ENCODE measurements at regions not wholly inside any gene's neighbourhood (a gene's known extent, or its start where the extent isn't known, plus 50 kb on each side); places are given as distances from the start of the nearest gene placed in this dataset.

- no peak for TF ChIP-seq EZH2 (IDR thresholded peaks at IDR 0.05; ENCODE audit: borderline replicate concordance, low read depth, low read length, poor library complexity, severe bottlenecking)
- TF ChIP-seq, protein P1, sequence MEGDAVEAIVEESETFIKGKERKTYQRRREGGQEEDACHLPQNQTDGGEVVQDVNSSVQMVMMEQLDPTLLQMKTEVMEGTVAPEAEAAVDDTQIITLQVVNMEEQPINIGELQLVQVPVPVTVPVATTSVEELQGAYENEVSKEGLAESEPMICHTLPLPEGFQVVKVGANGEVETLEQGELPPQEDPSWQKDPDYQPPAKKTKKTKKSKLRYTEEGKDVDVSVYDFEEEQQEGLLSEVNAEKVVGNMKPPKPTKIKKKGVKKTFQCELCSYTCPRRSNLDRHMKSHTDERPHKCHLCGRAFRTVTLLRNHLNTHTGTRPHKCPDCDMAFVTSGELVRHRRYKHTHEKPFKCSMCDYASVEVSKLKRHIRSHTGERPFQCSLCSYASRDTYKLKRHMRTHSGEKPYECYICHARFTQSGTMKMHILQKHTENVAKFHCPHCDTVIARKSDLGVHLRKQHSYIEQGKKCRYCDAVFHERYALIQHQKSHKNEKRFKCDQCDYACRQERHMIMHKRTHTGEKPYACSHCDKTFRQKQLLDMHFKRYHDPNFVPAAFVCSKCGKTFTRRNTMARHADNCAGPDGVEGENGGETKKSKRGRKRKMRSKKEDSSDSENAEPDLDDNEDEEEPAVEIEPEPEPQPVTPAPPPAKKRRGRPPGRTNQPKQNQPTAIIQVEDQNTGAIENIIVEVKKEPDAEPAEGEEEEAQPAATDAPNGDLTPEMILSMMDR (conservative IDR thresholded peaks at IDR 0.05; ENCODE audit: low read depth, low read length) = no peak
Measured at GRCh38 chr1:60598041-60598910, 484.1 kb upstream of the NFIA start.

Data from A673 (cell line).